Stomach (tissue), 4 donors: ENCODE measurements at regions not wholly inside any gene's neighbourhood (a gene's known extent, or its start where the extent isn't known, plus 50 kb on each side); places are given as distances from the start of the nearest gene placed in this dataset.
"Not testable (repeated sequence)": the region's sequence is repeated elsewhere in the genome, so short reads cannot be mapped to it uniquely, and the experiment has no call there.

Source experiments
- EP300 ChIP-seq: sonication (generic); formaldehyde crosslinking; IDR thresholded peaks from one replicate; pipeline ENCODE4 v1.6.1; 2017; ENCODE audit warnings: antibody characterized with exemption
- POLR2A ChIP-seq, 4 donors: fragments of 450-650 bp; IDR thresholded peaks; one replicate each; pipeline ENCODE4 v1.6.1; 2016; ENCODE audit warnings: antibody characterized with exemption in 4 of 4, control low read depth in 2 of 4, mild to moderate bottlenecking in 1 of 4, moderate library complexity in 1 of 4
- POLR2AphosphoS5 ChIP-seq, 3 donors: sonication (generic); formaldehyde crosslinking; IDR thresholded peaks; one replicate each; pipeline ENCODE4 v1.6.1; 2016; ENCODE audit warnings: antibody characterized with exemption in 3 of 3
- TF ChIP-seq, protein P1 (sequence below), 7 experiments: fragments of 450-650 bp in 4 of 7; fragments of 200-600 bp in 3 of 7; sonication (generic) in 3 of 7; IDR thresholded peaks; one replicate each; pipeline ENCODE4 v1.5.1; 2016 to 2019; ENCODE audit warnings: antibody characterized with exemption in 7 of 7, control low read depth in 2 of 7, mild to moderate bottlenecking in 1 of 7

DNA sequence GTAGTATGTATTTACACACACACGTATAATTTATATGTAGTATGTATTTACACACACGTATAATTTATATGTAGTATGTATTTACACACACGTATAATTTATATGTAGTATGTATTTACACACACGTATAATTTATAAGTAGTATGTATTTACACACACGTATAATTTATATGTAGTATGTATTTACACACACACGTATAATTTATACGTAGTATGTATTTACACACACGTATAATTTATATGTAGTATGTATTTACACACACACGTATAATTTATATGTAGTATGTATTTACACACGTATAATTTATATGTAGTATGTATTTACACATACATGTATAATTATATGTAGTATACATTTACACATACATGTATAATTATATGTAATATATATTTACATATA lies 398.5 kb upstream of the CRIM1 start:
- TF ChIP-seq EP300; POLR2AphosphoS5 (IDR thresholded peaks at IDR 0.05); POLR2A (IDR thresholded peaks at IDR 0.05): not testable (repeated sequence)
- TF ChIP-seq, protein P1, sequence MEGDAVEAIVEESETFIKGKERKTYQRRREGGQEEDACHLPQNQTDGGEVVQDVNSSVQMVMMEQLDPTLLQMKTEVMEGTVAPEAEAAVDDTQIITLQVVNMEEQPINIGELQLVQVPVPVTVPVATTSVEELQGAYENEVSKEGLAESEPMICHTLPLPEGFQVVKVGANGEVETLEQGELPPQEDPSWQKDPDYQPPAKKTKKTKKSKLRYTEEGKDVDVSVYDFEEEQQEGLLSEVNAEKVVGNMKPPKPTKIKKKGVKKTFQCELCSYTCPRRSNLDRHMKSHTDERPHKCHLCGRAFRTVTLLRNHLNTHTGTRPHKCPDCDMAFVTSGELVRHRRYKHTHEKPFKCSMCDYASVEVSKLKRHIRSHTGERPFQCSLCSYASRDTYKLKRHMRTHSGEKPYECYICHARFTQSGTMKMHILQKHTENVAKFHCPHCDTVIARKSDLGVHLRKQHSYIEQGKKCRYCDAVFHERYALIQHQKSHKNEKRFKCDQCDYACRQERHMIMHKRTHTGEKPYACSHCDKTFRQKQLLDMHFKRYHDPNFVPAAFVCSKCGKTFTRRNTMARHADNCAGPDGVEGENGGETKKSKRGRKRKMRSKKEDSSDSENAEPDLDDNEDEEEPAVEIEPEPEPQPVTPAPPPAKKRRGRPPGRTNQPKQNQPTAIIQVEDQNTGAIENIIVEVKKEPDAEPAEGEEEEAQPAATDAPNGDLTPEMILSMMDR (IDR thresholded peaks at IDR 0.05) = not testable (repeated sequence)
